HG03280 (cell line): ENCODE measurements at regions not wholly inside any gene's neighbourhood (a gene's known extent, or its start where the extent isn't known, plus 50 kb on each side); places are given as distances from the start of the nearest gene placed in this dataset.
"Not testable (repeated sequence)": the region's sequence is repeated elsewhere in the genome, so short reads cannot be mapped to it uniquely, and the experiment has no call there.

Source experiments
- ATAC-seq: cut with Tn5 transposase; IDR thresholded peaks from one replicate; pipeline ENCODE4 v1.9.1; 2021; ENCODE audit warnings: mild to moderate bottlenecking, moderate library complexity; ENCODE audit not compliant: unreplicated experiment

- no peak for ATAC-seq
Observed at GRCh38 chr14:105689722-105690121, 163.3 kb downstream of the TMEM121 start.

GRCh38 chr14:105690671-105691070, 164.3 kb downstream of the TMEM121 start:
- ATAC-seq = no peak

- ATAC-seq = not testable (repeated sequence)
Observed at GRCh38 chr14:105691321-105692109, 165.1 kb downstream of the TMEM121 start.

GRCh38 chr14:105692110-105692685, 165.8 kb downstream of the TMEM121 start:
- not testable (repeated sequence) for ATAC-seq

DNA sequence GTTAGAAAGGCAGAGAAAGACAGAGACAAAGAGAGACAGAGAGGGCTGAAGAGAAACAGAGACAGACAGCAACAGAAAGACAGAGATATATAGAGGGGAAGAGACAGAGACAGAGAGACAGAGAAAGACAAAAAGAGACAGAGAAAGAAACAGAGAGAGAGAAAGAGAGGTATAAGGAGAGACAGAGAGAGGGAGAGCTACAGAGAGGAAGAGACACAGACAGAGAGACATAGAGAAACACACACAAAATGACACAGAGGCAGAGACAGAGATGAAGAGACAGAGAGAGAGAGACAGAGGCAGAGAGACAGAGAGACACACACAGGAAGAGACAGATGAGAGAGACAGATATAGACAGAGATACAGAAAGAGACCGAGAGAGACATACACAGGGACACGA, 168.6 kb downstream of the TMEM121 start:
- ATAC-seq = no peak

GRCh38 chr14:105696388-105696787, 170.0 kb downstream of the TMEM121 start:
- ATAC-seq = peak; percentile 56

- ATAC-seq = not testable (repeated sequence)
Observed at GRCh38 chr14:105697414-105697813, 171.0 kb downstream of the TMEM121 start.

GRCh38 chr14:105697955-105698354, 171.6 kb downstream of the TMEM121 start:
- ATAC-seq = not testable (repeated sequence)

DNA sequence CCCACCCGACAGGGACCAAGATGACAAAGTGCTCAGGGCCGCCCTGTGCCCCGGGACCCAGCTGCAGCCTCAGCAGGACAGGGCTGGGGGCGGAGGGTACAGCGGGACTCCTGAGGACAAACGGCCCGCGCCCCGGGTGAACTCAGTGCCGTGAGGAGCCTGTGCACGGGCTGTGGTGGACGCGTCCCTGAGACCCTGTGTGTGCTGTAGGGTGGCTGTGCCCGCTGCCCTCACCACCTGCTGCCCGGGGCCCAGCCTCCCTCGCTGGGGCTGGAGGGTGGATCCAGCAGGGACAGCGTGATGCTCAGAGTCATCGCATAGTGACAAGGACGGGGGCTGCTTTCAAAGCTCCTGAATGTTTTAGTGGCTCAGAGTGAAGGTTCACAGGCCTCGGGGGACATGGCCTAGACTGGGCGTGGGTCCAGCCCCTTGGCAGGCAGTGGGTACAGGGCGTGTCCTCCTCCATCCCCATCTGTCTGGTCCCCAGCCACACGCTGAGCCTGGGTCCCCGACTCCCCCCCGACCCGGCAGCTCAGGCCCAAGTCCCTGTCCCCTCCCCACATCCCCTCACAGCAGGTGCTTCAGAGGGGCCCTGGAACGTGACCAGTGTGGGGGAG, 172.7 kb downstream of the TMEM121 start:
- ATAC-seq = not testable (repeated sequence)

DNA sequence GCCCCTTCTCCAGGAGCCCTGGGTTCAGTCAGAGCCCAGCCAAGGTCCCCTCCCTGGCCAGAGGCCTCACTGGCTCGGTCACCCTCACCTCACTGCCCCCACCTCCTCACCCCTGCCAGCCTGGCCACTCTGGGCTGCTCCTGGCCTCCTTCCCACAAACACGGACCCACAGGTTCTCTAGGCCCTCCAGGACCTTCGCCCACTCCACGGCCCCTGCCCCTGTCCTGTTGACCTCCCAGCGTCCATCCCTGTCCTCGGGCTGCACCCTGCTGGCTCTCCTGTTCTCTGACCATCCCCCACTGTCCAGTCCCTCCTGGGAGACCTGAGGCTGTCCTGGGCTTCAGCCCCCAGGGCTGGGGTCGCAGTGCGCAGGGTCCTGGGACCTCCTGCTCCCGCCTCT, 173.3 kb downstream of the TMEM121 start:
- ATAC-seq = not testable (repeated sequence)

- ATAC-seq = not testable (repeated sequence)
Observed at GRCh38 chr14:105700146-105700545, 173.8 kb downstream of the TMEM121 start.

GRCh38 chr14:105700622-105701288, 174.4 kb downstream of the TMEM121 start:
- ATAC-seq = peak; percentile 34

- no peak for ATAC-seq
Observed at GRCh38 chr14:105701456-105702274, 175.3 kb downstream of the TMEM121 start.

- ATAC-seq = no peak
Observed at GRCh38 chr14:105702275-105702817, 176.0 kb downstream of the TMEM121 start.

GRCh38 chr14:105703044-105703665, 176.8 kb downstream of the TMEM121 start:
- ATAC-seq = not testable (repeated sequence)

DNA sequence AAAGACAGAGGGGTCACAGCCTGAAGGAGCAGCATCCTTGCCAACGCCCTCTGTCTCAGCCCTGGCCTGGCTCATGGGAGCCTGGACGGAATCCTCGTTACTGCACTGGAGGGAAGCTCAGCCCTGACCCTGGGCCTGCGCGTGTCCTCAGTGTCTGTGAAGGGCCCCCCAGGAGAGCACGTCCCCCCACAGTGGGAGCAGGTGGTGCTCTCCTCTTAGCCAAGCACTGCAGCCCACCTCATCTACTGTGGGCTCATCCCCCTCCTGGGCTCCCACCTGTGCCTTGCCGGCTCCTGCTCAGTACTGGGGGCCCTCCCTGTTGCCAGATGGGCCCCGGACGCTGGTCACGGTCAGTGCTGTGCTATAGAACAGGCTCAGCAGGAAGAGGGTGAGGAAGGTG, 177.7 kb downstream of the TMEM121 start:
- ATAC-seq = not testable (repeated sequence)

DNA sequence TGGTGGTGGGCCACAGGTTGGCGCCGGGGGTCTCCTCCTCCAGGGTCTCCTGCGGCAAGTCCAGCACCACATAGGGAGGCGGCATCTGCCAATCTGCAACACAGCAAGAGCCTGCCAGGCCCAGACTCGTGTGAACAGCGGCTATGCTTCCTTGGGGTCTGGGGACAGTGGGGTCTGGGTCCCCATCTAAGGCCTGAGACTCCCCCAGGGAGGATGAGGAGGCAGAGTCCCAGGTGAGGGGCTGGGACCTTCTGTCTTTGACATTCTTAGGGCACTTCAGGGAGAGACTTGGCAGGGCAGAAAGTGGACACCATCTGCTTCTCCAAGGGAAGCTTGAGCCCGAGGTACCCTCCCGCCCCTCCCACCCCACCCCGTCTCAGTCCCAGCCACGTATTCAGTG, 178.1 kb downstream of the TMEM121 start:
- ATAC-seq = not testable (repeated sequence)

DNA sequence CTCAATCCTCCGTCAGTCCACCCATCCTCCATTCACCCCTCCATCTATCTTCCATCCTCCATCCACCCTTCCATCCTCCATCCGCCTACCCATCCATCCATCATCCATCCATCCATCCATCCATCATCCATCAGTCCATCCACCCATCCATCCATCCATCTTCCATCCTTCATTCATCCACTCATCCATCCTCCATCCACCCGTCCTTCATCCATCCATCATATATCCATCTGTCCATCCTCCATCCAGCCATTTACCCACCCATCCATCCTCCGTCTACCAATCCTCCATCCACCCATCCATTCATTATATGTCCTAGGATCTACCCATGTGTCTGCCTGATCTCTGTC, 179.1 kb downstream of the TMEM121 start:
- ATAC-seq = not testable (repeated sequence)

DNA sequence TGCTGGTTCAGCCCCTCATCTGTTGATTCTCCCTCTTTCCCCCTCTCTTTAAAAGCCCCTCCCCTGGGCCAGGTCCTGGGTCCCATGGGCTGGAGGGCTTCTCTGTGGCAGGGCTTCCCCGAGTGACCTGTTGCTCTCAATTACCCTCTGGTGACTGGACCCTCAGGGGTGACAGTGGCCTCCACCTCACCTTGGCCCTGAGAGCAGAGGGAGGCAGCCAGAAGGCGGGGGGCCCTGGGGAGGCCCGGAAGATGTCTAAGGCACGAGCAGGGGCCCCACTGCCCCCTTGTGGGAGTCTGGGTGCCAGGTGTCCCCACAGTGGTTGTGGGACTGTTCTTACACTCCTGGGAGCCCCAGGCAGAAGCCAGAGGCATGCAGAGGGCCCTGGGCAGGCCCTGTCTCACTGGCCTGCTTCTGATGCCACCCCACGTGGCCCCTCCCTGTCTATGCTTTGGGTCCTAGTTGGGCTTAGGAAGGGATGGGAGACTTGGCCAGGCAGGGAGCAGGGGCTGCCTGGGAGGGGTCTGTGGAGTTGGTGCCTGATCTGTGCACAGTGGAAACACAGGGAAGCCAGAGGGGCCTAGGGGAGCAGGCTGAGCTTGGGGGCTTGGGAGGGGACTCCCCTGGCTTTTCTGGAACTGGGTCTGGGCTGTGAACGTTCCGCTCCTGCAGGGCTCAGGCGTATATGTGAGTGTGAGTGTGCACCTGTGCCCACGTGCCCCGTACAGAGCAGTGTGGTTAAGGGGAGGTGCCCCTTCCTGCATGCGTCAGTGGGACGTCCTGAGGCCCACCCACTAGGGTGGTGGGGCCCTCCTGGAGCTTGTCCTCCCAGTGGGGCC, 179.7 kb downstream of the TMEM121 start:
- peak; percentile 32 for ATAC-seq
